ENCODE measurements at regions not wholly inside any gene's neighbourhood (a gene's known extent, or its start where the extent isn't known, plus 50 kb on each side); places are given as distances from the start of the nearest gene placed in this dataset.

GRCh38 chr4:173766171-173766600 is 236.2 kb upstream of the HAND2 start:
- TF ChIP-seq POLR2A (IDR thresholded peaks at IDR 0.05; ENCODE audit: low read depth, low read length): no peak
- no peak for DNase-seq (ENCODE audit: insufficient read length, low spot score)
- FAIRE-seq: no peak

GRCh38 chr4:173765751-173766150 is 235.7 kb upstream of the HAND2 start:
- no peak for DNase-seq (ENCODE audit: insufficient read length, low spot score)
- no peak for FAIRE-seq
- TF ChIP-seq POLR2A (IDR thresholded peaks at IDR 0.05; ENCODE audit: low read depth, low read length): no peak

GRCh38 chr4:173763389-173763788 is 233.4 kb upstream of the HAND2 start:
- FAIRE-seq (no peak), DNase-seq (ENCODE audit: insufficient read length, low spot score) (no peak)
- TF ChIP-seq POLR2A (IDR thresholded peaks at IDR 0.05; ENCODE audit: low read depth, low read length): no peak

GRCh38 chr4:173761938-173762337 is 231.9 kb upstream of the HAND2 start:
- no peak for TF ChIP-seq POLR2A (IDR thresholded peaks at IDR 0.05; ENCODE audit: low read depth, low read length)
- no peak for FAIRE-seq
- DNase-seq (ENCODE audit: insufficient read length, low spot score): no peak

- DNase-seq (ENCODE audit: insufficient read length, low spot score): no peak
- no peak for FAIRE-seq
- no peak for TF ChIP-seq POLR2A (IDR thresholded peaks at IDR 0.05; ENCODE audit: low read depth, low read length)
Observed at GRCh38 chr4:173761236-173761635, 231.2 kb upstream of the HAND2 start.

GRCh38 chr4:173758132-173758531 is 228.1 kb upstream of the HAND2 start:
- FAIRE-seq (no peak), DNase-seq (ENCODE audit: insufficient read length, low spot score) (no peak)
- TF ChIP-seq POLR2A (IDR thresholded peaks at IDR 0.05; ENCODE audit: low read depth, low read length): no peak

- FAIRE-seq (no peak), DNase-seq (ENCODE audit: insufficient read length, low spot score) (no peak)
- no peak for TF ChIP-seq POLR2A (IDR thresholded peaks at IDR 0.05; ENCODE audit: low read depth, low read length)
Observed at GRCh38 chr4:173753408-173753807, 223.4 kb upstream of the HAND2 start.

- FAIRE-seq: no peak
- no peak for TF ChIP-seq POLR2A (IDR thresholded peaks at IDR 0.05; ENCODE audit: low read depth, low read length)
- no peak for DNase-seq (ENCODE audit: insufficient read length, low spot score)
Observed at GRCh38 chr4:173752610-173753230, 222.7 kb upstream of the HAND2 start.

GRCh38 chr4:173748353-173748752 is 218.3 kb upstream of the HAND2 start:
- no peak for FAIRE-seq
- DNase-seq (ENCODE audit: insufficient read length, low spot score): no peak
- no peak for TF ChIP-seq POLR2A (IDR thresholded peaks at IDR 0.05; ENCODE audit: low read depth, low read length)

GRCh38 chr4:173747537-173748257 is 217.7 kb upstream of the HAND2 start:
- TF ChIP-seq POLR2A (IDR thresholded peaks at IDR 0.05; ENCODE audit: low read depth, low read length): no peak
- FAIRE-seq (no peak), DNase-seq (ENCODE audit: insufficient read length, low spot score) (no peak)

- DNase-seq (ENCODE audit: insufficient read length, low spot score) (no peak), FAIRE-seq (no peak)
- TF ChIP-seq POLR2A (IDR thresholded peaks at IDR 0.05; ENCODE audit: low read depth, low read length): no peak
Observed at GRCh38 chr4:173746424-173746823, 216.4 kb upstream of the HAND2 start.

- TF ChIP-seq POLR2A (IDR thresholded peaks at IDR 0.05; ENCODE audit: low read depth, low read length): no peak
- FAIRE-seq (no peak), DNase-seq (ENCODE audit: insufficient read length, low spot score) (no peak)
Observed at GRCh38 chr4:173745765-173746164, 215.7 kb upstream of the HAND2 start.

GRCh38 chr4:173736840-173737239 is 206.8 kb upstream of the HAND2 start:
- FAIRE-seq (no peak), DNase-seq (ENCODE audit: insufficient read length, low spot score) (no peak)
- TF ChIP-seq POLR2A (IDR thresholded peaks at IDR 0.05; ENCODE audit: low read depth, low read length): no peak

- DNase-seq (ENCODE audit: insufficient read length, low spot score) (no peak), FAIRE-seq (no peak)
- TF ChIP-seq POLR2A (IDR thresholded peaks at IDR 0.05; ENCODE audit: low read depth, low read length): no peak
Observed at GRCh38 chr4:173735585-173735984, 205.6 kb upstream of the HAND2 start.

GRCh38 chr4:173735049-173735448 is 205.0 kb upstream of the HAND2 start:
- DNase-seq (ENCODE audit: insufficient read length, low spot score) (no peak), FAIRE-seq (no peak)
- no peak for TF ChIP-seq POLR2A (IDR thresholded peaks at IDR 0.05; ENCODE audit: low read depth, low read length)
